Kidney (tissue), 13 donors: ENCODE measurements at regions not wholly inside any gene's neighbourhood (a gene's known extent, or its start where the extent isn't known, plus 50 kb on each side); places are given as distances from the start of the nearest gene placed in this dataset.
A peak's percentile ranks its signal among the peaks of the same experiment; 100 is the strongest.

Experiments
- DNase-seq, 5 donors: peaks; one replicate each; pipeline ENCODE4 v3.0.0-alpha.2; 2013 to 2020
- FAIRE-seq: peaks from 2 replicates; lab custom pipeline; 2012; peaks lifted over from hg19 to GRCh38; lab: Jason Lieb, UNC
- H3K27ac ChIP-seq, 2 donors: one replicate each; pipeline ENCODE4 v1.7.0; 2013; ENCODE audit warnings: low read depth in 2 of 2, low read length in 2 of 2, inconsistent platforms in 1 of 2
- H3K27me3 ChIP-seq: one replicate; pipeline ENCODE4 v1.7.1; 2013; ENCODE audit warnings: low read length, inconsistent platforms; ENCODE audit not compliant: control insufficient read depth, insufficient read depth
- H3K36me3 ChIP-seq, 3 donors: one replicate each; pipeline versions ENCODE4 v1.7.0 to v1.7.1; 2013; ENCODE audit warnings: low read length in 3 of 3, control low read depth in 1 of 3, inconsistent platforms in 1 of 3; ENCODE audit not compliant: insufficient read depth in 3 of 3, control insufficient read depth in 2 of 3
- H3K4me1 ChIP-seq, 3 donors: one replicate each; pipeline versions ENCODE4 v1.7.0 to v1.7.1; 2013; ENCODE audit warnings: low read length in 3 of 3, inconsistent platforms in 1 of 3, low read depth in 1 of 3; ENCODE audit not compliant: control insufficient read depth in 2 of 3, insufficient read depth in 2 of 3
- H3K4me3 ChIP-seq, 3 donors: one replicate each; pipeline versions ENCODE4 v1.7.0 to v1.8.1; 2013; ENCODE audit warnings: low read length in 3 of 3, control low read depth in 1 of 3, inconsistent platforms in 1 of 3
- H3K9ac ChIP-seq, 3 donors: one replicate each; pipeline versions ENCODE4 v1.7.0 to v1.7.1; 2013; ENCODE audit warnings: low read length in 3 of 3, control low read depth in 1 of 3, inconsistent platforms in 1 of 3
- H3K9me3 ChIP-seq, 3 donors: one replicate each; pipeline versions ENCODE4 v1.7.0 to v1.7.1; 2013; ENCODE audit warnings: low read length in 3 of 3, control low read depth in 1 of 3, inconsistent platforms in 1 of 3; ENCODE audit not compliant: control insufficient read depth in 2 of 3, insufficient read depth in 1 of 3
- CTCF ChIP-seq: IDR thresholded peaks from 3 replicates; pipeline ENCODE4 v1.5.1; 2012; ENCODE audit warnings: mild to moderate bottlenecking, moderate library complexity, borderline replicate concordance; ENCODE audit not compliant: insufficient read depth; ENCODE audit errors: extremely low read depth
- intact Hi-C: fragments of 100-400 bp; cut with DNase I; formaldehyde crosslinking; loops from one replicate; pipeline ENCODE4 v1.11.1; 2022
- donor health status: control.
- donor health status: control.
- donor health status: control.
- donor health status: control.
- donor health status: control.
- donor health status: DM: yes; HTN: yes; CAD: no.
- donor health status: Normal renal cell carcinoma (clear cell type).

- no peak overlapping the region for H3K4me3 ChIP-seq
- H3K27me3 ChIP-seq, result no peaks in the 10 kb centered on the region
- no peaks in the 10 kb centered on the region for H3K4me1 ChIP-seq
- FAIRE-seq (no peak), DNase-seq (peak in 1 of 5 donors; percentile 3)
- no peak overlapping the region for H3K27ac ChIP-seq
- no peaks in the 10 kb centered on the region for H3K36me3 ChIP-seq
- no peak overlapping the region for H3K9ac ChIP-seq
- intact Hi-C loops, result no loop called here
- peaks cover 0 to 3% (median 0%) of the 10 kb centered on the region in 3 donors for H3K9me3 ChIP-seq
- no peak for TF ChIP-seq CTCF
These were observed 479.1 kb upstream of the GJE1 start for GRCh38 chr6:141653590-141653989.

GRCh38 chr6:141641951-141642350, 490.8 kb upstream of the GJE1 start:
- no peaks in the 10 kb centered on the region for H3K4me1 ChIP-seq
- no peak for FAIRE-seq
- no peak for TF ChIP-seq CTCF
- H3K36me3 ChIP-seq, result no peaks in the 10 kb centered on the region
- intact Hi-C loops, result no loop called here
- no peak for DNase-seq
- H3K4me3 ChIP-seq, result no peak overlapping the region
- no peak overlapping the region for H3K27ac ChIP-seq
- H3K27me3 ChIP-seq, result no peaks in the 10 kb centered on the region
- no peak overlapping the region for H3K9ac ChIP-seq
- H3K9me3 ChIP-seq, result no peaks in the 10 kb centered on the region

GRCh38 chr6:141641406-141641805, 491.3 kb upstream of the GJE1 start:
- H3K9ac ChIP-seq, result no peak overlapping the region
- intact Hi-C loops, result no loop called here
- no peak for DNase-seq
- FAIRE-seq, result no peak
- no peaks in the 10 kb centered on the region for H3K36me3 ChIP-seq
- H3K4me1 ChIP-seq, result no peaks in the 10 kb centered on the region
- no peak overlapping the region for H3K27ac ChIP-seq
- no peaks in the 10 kb centered on the region for H3K9me3 ChIP-seq
- H3K27me3 ChIP-seq, result no peaks in the 10 kb centered on the region
- no peak overlapping the region for H3K4me3 ChIP-seq
- TF ChIP-seq CTCF, result no peak

GRCh38 chr6:141635621-141636020, 497.1 kb upstream of the GJE1 start:
- no peak overlapping the region for H3K9ac ChIP-seq
- FAIRE-seq (no peak), DNase-seq (no peak)
- H3K27me3 ChIP-seq, result no peaks in the 10 kb centered on the region
- intact Hi-C loops, result no loop called here
- H3K4me3 ChIP-seq, result no peak overlapping the region
- no peaks in the 10 kb centered on the region for H3K36me3 ChIP-seq
- no peaks in the 10 kb centered on the region for H3K4me1 ChIP-seq
- no peaks in the 10 kb centered on the region for H3K9me3 ChIP-seq
- no peak for TF ChIP-seq CTCF
- no peak overlapping the region for H3K27ac ChIP-seq
